GM13976 (cell line): ENCODE measurements at regions not wholly inside any gene's neighbourhood (a gene's known extent, or its start where the extent isn't known, plus 50 kb on each side); places are given as distances from the start of the nearest gene placed in this dataset.

Experiments
- DNase-seq: peaks from one replicate; pipeline ENCODE4 v3.0.0; 2012; ENCODE audit warnings: low spot score
- in situ Hi-C: fragments of 300-500 bp; cut with MboI; formaldehyde crosslinking; loops from one replicate; pipeline ENCODE4 v1.12.0; 2022; ENCODE audit warnings: low sequenced_read_pairs, mixed read lengths, inconsistent platforms; ENCODE audit not compliant: unreplicated experiment
- TF ChIP-seq, protein P1 (sequence below): IDR thresholded peaks from 2 replicates; pipeline ENCODE4 v1.5.1; 2012; ENCODE audit warnings: borderline replicate concordance, mild to moderate bottlenecking; ENCODE audit not compliant: insufficient read depth; ENCODE audit errors: extremely low read depth, missing control alignments, control extremely low read depth

DNA sequence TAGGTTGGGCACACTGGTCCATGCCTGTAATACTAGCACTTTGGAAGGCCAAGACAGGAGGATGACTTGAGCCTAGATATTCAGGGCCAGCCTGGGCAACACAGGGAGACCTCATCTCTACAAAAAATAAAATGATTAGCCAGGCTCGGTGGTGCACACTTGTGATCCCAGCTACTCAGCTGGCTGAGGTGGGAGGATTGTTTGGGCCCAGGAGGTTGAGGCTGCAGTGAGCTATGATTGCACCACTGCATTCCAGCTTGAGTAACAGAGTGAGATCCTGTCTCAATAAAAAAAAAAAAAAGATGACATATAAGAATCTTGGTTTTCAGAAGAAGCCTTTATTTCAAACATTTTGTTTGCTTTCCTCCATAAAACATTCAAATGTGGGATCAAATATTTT, 178.0 kb downstream of the LIG4 start:
- in situ Hi-C loops, result no loop called here
- TF ChIP-seq, protein P1, sequence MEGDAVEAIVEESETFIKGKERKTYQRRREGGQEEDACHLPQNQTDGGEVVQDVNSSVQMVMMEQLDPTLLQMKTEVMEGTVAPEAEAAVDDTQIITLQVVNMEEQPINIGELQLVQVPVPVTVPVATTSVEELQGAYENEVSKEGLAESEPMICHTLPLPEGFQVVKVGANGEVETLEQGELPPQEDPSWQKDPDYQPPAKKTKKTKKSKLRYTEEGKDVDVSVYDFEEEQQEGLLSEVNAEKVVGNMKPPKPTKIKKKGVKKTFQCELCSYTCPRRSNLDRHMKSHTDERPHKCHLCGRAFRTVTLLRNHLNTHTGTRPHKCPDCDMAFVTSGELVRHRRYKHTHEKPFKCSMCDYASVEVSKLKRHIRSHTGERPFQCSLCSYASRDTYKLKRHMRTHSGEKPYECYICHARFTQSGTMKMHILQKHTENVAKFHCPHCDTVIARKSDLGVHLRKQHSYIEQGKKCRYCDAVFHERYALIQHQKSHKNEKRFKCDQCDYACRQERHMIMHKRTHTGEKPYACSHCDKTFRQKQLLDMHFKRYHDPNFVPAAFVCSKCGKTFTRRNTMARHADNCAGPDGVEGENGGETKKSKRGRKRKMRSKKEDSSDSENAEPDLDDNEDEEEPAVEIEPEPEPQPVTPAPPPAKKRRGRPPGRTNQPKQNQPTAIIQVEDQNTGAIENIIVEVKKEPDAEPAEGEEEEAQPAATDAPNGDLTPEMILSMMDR, result no peak
- DNase-seq, result no peak

DNA sequence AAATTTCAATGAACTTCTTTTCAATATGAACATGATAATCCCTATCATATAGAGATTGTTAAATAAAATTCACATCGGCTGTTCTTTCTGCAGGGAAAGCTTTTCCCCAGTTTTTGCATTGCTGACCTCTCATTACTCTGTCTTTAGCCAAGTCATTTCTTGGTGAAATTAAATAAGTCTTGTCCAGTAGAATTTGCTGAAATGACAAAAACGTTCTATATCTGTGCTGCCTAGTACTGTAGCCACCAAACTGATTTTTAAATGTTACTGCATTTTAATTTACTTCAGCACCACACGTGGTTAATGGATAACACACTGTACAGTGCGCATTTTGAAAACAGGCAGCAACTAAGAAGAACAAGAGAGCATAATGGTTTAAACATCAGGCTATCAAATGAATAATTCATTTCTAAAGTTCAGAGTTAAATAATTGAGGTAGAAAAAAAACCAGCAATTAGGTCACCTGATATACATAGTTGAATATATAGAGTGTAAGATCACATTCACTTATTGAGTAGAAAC, 178.9 kb downstream of the LIG4 start:
- TF ChIP-seq, protein P1, result no peak
- in situ Hi-C loops, result no loop called here
- no peak for DNase-seq

DNA sequence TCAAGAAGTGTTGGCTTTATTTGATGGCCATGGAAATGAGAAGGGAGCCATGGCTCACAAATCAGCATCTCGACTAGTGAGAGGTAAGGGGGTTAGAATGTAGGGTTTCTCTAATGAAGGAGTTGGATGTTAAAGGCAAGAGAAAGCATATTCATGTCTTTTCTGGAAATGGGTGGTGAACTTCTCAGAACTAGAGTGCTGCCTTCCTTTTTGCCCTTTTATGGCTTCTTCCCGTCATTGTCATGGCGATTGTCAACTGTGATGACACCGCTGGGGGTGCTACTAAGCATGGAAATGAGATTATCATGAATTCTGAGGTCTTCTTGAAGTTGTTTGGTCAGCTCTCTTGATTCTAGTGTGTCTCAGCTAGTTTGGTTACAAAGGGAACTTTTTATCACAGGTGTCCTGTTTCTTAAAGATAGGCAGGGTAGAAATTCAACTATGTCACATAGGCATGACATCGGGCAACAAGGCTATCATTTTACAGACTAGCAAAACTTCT, 180.4 kb downstream of the LIG4 start:
- TF ChIP-seq, protein P1, result no peak
- no peak for DNase-seq
- in situ Hi-C loops, result no loop called here

DNA sequence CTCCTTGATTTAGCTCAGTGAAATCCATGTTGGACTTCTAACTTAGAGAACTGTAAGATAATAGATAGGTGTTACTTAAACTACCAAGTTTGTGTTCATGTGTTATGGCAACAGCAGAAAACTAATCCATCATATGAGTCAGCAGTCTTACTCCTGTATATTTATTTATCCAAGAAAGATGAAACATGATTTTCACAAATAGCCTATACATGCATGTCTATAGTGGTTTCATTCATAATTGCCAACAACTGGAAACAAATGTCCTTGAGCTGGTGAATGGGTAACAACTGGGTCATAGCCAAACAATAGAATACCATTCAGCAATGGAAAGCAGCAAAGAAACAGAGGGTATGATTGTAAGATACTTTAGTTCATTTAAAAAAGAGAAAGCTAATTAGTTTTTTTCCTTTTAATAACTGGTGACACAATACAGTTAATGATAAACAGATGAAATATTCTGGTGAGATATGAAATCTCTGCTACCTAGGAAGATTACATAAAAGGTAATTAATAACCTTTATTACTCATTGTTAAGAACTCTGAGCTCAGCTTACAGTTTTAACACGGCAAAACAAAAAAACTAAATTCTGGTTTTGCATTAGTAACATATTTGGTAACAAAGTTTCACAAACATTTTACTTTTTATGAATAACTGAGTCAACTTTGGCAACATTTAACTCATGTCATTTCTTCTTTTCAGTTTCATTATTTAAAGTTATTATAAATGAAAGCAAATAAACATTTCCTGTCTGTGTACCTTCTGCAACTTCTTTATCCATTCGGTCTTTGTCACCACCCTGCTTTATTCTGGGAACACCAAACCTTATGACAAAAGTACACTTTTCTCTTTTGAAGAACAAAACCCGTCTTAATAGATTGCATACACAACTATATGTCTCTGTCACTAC, 181.3 kb downstream of the LIG4 start:
- in situ Hi-C loops, result no loop called here

DNA sequence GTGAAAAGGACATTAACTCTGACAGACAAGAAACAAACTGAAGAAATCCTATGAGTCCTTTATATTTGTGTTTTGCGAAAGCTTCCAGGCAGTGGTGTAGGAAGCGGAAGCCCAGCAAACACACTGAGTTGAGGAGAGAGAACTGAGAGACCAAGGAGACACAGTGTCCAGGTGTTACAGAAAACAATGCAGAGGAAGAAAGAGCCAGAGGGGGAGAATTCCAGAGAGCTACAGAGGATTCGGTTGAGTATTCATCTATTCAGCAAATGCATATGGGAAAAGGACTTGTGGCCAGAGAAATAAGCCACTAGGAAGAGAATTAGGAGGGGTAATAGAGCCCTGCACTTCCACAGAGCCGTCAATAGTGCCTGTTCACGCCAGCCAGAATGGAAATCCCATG, 183.5 kb downstream of the LIG4 start:
- TF ChIP-seq, protein P1, result no peak
- no peak for DNase-seq
- in situ Hi-C loops, result no loop called here

More for the DNA sequence above, 181.3 kb downstream of the LIG4 start:
- no peak for DNase-seq
- TF ChIP-seq, protein P1, result no peak

DNA sequence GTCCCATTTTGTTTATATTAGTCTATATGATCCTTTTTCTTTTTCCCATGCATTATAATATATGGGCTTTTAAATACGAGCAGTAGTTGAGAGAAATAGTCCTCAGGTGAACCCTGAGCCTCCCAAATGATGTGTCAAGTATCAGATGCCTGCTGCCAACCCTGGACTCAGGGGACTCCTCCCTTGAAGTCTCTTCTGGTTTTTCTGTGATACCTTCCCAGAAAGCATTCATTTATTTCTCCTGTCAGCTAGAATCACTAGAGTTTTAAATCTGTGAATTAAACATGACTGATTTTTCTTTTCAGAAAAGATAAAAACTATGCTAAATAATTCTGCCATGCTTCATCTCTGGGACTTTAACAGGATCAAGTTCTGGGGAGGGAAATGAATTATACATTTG, 184.6 kb downstream of the LIG4 start:
- DNase-seq, result no peak
- TF ChIP-seq, protein P1, result no peak
- in situ Hi-C loops, result no loop called here
